Calu3 (cell line): ENCODE measurements at regions not wholly inside any gene's neighbourhood (a gene's known extent, or its start where the extent isn't known, plus 50 kb on each side); places are given as distances from the start of the nearest gene placed in this dataset.

Experiments used
- BruUV-seq: library from RNA; stranded (reverse); fragments of 400-500 nt; replicated peaks from 2 replicates; lab custom pipeline; 2021; lab: Mats Ljungman, UMichigan
- CTCF ChIA-PET: fragments of 300-600 bp; sonication (Branson Sonifier 250); formaldehyde crosslinking; loops from one replicate; lab custom pipeline; 2022; ENCODE audit warnings: antibody characterized with exemption; lab: Charles Lee
- DNase-seq: peaks from one replicate; pipeline ENCODE4 v3.0.0; 2022
- H3K27ac Mint-ChIP-seq: one replicate; pipeline ENCODE4 v1.8.0; 2022; ENCODE audit warnings: mixed read lengths; ENCODE audit not compliant: unreplicated experiment
- H3K27me3 Mint-ChIP-seq: one replicate; pipeline ENCODE4 v1.8.0; 2022; ENCODE audit warnings: mixed read lengths; ENCODE audit not compliant: unreplicated experiment
- H3K36me3 Mint-ChIP-seq: one replicate; pipeline ENCODE4 v1.8.0; 2022; ENCODE audit warnings: mild to moderate bottlenecking, moderate library complexity, mixed read lengths; ENCODE audit not compliant: insufficient read depth, unreplicated experiment
- H3K4me1 Mint-ChIP-seq: one replicate; pipeline ENCODE4 v1.8.0; 2022; ENCODE audit warnings: mild to moderate bottlenecking, low read depth, mixed read lengths; ENCODE audit not compliant: unreplicated experiment
- H3K4me3 Mint-ChIP-seq: one replicate; pipeline ENCODE4 v1.8.0; 2022; ENCODE audit warnings: mild to moderate bottlenecking, low read depth, moderate library complexity, mixed read lengths; ENCODE audit not compliant: unreplicated experiment
- H3K9me3 Mint-ChIP-seq: one replicate; pipeline ENCODE4 v1.8.0; 2022; ENCODE audit warnings: low read depth, mixed read lengths; ENCODE audit not compliant: unreplicated experiment
- CTCF ChIP-seq: fragments of 200-600 bp; IDR thresholded peaks from one replicate; pipeline ENCODE4 v1.8.0; 2022; ENCODE audit warnings: antibody characterized with exemption; ENCODE audit not compliant: unreplicated experiment
- intact Hi-C: fragments of 100-400 bp; cut with micrococcal nuclease; formaldehyde crosslinking; loops from one replicate; pipeline ENCODE4 v1.10.0; 2022; ENCODE audit not compliant: unreplicated experiment

GRCh38 chr11:92396133-92396532, 171.5 kb downstream of the FAT3 start:
- Mint-ChIP-seq H3K36me3 (no peaks in the 10 kb centered on the region), H3K4me3 (no peak overlapping the region), H3K27me3 (no peaks in the 10 kb centered on the region), H3K4me1 (peaks cover 19% of the 10 kb centered on the region), H3K9me3 (no peaks in the 10 kb centered on the region), H3K27ac (no peak overlapping the region)
- CTCF ChIA-PET, result no interaction called here
- intact Hi-C loops, result no loop called here
- TF ChIP-seq CTCF, result no peak
- no TSS peak for BruUV-seq
- DNase-seq, result no peak

GRCh38 chr11:92397221-92397755, 172.7 kb downstream of the FAT3 start:
- peaks cover 19% of the 10 kb centered on the region for H3K4me1 Mint-ChIP-seq
- intact Hi-C loops, result no loop called here
- BruUV-seq, result no TSS peak
- H3K27me3 Mint-ChIP-seq, result no peaks in the 10 kb centered on the region
- TF ChIP-seq CTCF, result no peak
- H3K36me3 Mint-ChIP-seq, result no peaks in the 10 kb centered on the region
- CTCF ChIA-PET, result no interaction called here
- no peak overlapping the region for H3K27ac Mint-ChIP-seq
- H3K9me3 Mint-ChIP-seq, result no peaks in the 10 kb centered on the region
- no peak for DNase-seq
- H3K4me3 Mint-ChIP-seq, result no peak overlapping the region

DNA sequence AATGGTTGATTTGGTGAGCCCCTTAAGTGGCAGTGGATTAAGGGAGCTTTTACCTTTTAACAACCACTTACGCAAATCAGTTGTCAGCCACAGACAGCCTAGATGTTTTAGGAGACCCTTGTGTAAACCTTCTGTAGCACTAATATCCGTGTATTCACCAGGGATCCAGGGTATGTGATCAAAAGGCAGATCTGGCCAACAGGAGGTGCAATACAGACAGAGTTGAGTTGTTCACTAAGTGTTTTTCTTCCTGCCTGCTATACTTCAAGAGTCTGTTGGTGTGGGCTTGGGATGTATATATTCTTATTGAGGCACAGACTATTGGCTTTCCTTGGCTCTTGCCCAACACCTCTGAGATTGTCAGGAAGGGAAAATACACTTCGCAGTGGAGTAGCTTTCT, 175.1 kb downstream of the FAT3 start:
- intact Hi-C loops, result no loop called here
- Mint-ChIP-seq H3K9me3 (peaks cover 2% of the 10 kb centered on the region), H3K27me3 (no peaks in the 10 kb centered on the region), H3K4me1 (peaks cover 19% of the 10 kb centered on the region), H3K36me3 (no peaks in the 10 kb centered on the region), H3K4me3 (no peak overlapping the region), H3K27ac (no peak overlapping the region)
- no TSS peak for BruUV-seq
- DNase-seq, result no peak
- CTCF ChIA-PET, result no interaction called here
- TF ChIP-seq CTCF, result no peak

GRCh38 chr11:92401520-92401919, 176.9 kb downstream of the FAT3 start:
- H3K27ac Mint-ChIP-seq, result no peak overlapping the region
- peaks cover 2% of the 10 kb centered on the region for H3K9me3 Mint-ChIP-seq
- no peaks in the 10 kb centered on the region for H3K36me3 Mint-ChIP-seq
- DNase-seq, result no peak
- no TSS peak for BruUV-seq
- no peak overlapping the region for H3K4me3 Mint-ChIP-seq
- CTCF ChIA-PET, result no interaction called here
- TF ChIP-seq CTCF, result no peak
- peaks cover 9% of the 10 kb centered on the region for H3K4me1 Mint-ChIP-seq
- intact Hi-C loops, result no loop called here
- no peaks in the 10 kb centered on the region for H3K27me3 Mint-ChIP-seq
